Gastrocnemius medialis (tissue), 4 donors: ENCODE measurements at regions not wholly inside any gene's neighbourhood (a gene's known extent, or its start where the extent isn't known, plus 50 kb on each side); places are given as distances from the start of the nearest gene placed in this dataset.

Experiments used
- POLR2A ChIP-seq, 2 donors: fragments of 450-650 bp; IDR thresholded peaks; one replicate each; pipeline ENCODE4 v1.6.1; 2017; ENCODE audit warnings: antibody characterized with exemption in 2 of 2, mild to moderate bottlenecking in 2 of 2, moderate library complexity in 2 of 2
- TF ChIP-seq, protein P1 (sequence below), 5 experiments: fragments of 450-650 bp in 3 of 5; fragments of 200-600 bp in 2 of 5; sonication (generic) in 2 of 5; IDR thresholded peaks in 4 of 5; conservative IDR thresholded peaks in 1 of 5; 1 replicate in 4 of 5; 2 replicates in 1 of 5; pipeline ENCODE4 v1.5.1; 2016 to 2019; ENCODE audit warnings: antibody characterized with exemption in 5 of 5, mild to moderate bottlenecking in 3 of 5, moderate library complexity in 3 of 5

DNA sequence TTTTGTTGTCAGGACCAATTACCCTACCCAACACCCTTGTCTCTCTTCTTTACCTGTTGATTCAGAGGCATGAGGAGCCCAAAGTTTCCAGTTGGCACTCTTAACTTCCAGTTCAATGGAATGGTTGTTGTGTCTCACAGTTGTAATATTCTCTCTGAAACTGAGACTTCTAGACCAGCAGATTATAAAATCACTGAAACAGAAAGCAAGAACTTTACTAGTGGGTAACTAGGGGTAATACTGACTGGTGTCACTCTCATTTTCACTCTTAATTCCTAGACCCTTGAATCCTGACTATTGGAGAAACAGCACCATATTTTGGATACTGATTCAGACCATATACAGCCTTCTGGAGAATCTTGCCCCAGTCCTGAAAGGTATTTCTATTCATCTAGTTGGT lies 140.2 kb upstream of the MMS22L start:
- TF ChIP-seq, protein P1, sequence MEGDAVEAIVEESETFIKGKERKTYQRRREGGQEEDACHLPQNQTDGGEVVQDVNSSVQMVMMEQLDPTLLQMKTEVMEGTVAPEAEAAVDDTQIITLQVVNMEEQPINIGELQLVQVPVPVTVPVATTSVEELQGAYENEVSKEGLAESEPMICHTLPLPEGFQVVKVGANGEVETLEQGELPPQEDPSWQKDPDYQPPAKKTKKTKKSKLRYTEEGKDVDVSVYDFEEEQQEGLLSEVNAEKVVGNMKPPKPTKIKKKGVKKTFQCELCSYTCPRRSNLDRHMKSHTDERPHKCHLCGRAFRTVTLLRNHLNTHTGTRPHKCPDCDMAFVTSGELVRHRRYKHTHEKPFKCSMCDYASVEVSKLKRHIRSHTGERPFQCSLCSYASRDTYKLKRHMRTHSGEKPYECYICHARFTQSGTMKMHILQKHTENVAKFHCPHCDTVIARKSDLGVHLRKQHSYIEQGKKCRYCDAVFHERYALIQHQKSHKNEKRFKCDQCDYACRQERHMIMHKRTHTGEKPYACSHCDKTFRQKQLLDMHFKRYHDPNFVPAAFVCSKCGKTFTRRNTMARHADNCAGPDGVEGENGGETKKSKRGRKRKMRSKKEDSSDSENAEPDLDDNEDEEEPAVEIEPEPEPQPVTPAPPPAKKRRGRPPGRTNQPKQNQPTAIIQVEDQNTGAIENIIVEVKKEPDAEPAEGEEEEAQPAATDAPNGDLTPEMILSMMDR (IDR thresholded peaks at IDR 0.05 in 4 of 5, conservative IDR thresholded peaks at IDR 0.05 in 1 of 5): no peak
- TF ChIP-seq POLR2A (IDR thresholded peaks at IDR 0.05): no peak
